HG02642 (cell line): ENCODE measurements at regions not wholly inside any gene's neighbourhood (a gene's known extent, or its start where the extent isn't known, plus 50 kb on each side); places are given as distances from the start of the nearest gene placed in this dataset.

Source experiments
- ATAC-seq: cut with Tn5 transposase; IDR thresholded peaks from one replicate; pipeline ENCODE4 v1.9.1; 2021; ENCODE audit warnings: mild to moderate bottlenecking; ENCODE audit not compliant: unreplicated experiment, poor library complexity

DNA sequence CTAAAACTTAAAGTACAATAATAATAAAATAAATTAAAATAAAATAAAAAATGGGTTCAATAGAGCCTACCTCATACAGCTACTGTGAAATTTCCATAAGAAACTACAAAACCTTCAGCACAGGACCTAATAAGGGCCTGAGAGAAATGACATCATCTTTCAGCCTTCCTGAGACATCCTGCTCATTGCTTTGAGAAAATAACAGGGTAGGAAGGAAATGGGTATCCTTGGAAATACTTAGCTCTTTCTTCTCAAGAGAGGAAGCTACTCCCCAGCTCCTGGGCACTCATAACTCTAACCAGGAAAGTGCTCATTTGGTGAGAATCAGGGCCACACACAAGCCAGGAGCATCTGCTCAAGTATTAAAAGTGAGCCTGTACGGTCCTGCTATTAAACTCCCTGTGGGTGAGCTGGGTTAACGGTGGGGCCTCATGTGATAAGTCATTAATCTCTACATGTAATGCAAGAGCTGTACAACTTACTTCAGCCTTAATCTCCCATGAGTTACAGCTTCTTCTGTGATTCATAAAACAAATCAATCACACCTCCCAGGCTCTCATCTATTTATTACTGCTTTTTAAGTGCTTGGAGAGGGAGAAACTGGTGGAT is 141.4 kb downstream of the MAFB start:
- no peak for ATAC-seq

DNA sequence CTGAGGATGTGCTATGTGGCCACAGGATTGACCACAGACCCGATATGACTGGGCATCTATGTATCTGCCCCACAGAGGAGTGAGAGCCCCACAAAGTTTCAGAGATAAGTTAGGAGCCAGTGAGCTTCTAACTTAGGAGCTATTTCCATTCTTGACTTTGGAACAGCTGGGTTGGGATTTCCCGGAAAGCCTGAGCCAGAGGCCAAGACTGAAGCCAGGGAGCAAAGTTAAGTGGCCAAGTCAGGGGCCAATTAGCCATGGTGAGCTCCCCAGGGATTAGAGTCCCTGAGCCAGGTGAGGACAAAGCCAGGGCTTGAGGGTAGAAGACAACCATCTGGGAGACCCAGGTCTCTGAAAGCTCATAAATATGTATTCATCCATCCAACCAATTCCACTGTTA is 143.6 kb downstream of the MAFB start:
- no peak for ATAC-seq

DNA sequence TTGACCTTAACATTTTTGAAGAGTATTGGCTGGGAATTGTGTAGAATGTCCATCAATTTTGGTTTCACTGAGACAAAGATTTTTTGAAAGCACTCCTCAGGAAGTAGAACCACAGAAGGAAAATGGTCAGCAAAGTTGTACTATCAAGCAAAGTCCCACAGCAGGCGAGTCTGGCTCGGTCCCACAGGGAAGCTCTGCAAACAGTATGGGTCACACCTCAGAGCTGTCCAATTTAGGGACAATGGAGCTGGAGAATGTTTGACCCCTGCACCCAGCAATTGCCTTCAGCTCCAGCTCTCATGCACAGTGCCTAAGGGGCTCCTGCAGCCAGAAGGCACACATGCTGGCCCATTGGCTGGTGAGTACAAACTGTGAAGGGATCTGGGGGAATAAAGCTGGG is 147.0 kb downstream of the MAFB start:
- ATAC-seq, result no peak

DNA sequence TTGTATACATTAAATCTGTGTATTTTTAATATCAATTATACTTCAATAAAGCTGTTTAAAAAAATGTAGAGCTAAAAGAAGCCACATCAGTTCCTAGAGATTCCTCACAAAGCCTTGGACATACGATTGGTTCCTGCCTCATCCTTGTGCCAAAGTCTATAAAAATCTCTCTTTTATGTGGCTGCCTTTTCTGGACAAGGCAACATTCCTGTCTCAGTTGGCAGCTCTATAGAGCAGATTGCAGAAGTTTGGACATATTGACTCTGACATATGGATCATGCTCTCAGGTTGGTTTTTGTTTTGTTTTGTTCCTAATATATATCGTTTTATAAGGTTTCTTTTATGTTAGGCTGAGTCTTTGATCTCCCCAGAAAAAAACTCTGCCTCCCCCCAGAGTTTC is 148.9 kb downstream of the MAFB start:
- ATAC-seq, result no peak

DNA sequence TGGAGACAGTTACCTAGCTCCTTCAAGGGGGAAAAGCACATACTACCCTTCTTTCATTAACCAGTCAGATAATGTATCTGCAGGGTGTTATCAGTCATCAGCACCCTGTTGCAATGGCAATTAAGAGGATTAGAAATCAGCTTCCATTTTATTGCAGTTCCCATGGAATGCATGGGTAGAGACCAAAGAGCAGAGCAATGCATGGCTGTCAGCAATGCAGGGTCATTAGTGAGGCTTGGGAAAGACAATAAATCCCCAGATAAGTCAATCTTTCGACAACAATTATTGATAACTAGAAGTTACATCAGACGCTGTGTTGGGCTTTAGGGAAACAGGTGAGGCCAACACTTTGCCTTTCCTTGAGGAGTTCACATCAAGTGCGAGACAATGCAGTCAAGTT is 150.9 kb downstream of the MAFB start:
- no peak for ATAC-seq

DNA sequence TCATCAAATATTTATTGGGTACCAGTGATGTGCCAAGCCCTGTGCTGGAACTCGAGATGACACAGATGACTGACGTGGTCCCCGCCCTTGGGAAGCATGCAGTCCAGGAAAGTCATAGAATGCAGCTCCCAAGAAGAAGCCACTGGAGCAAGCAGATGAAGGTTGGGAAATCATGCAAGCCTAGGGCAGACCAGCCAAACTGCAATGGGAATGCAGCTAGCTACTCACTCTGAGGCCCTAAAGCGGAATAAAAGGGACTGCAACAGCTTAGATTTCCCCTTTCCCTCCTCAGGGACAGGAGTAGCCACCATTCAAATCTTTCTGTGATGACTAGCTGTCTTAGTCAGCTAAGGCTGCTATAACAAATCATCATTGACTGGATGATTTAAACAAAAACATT is 152.2 kb downstream of the MAFB start:
- ATAC-seq, result no peak

DNA sequence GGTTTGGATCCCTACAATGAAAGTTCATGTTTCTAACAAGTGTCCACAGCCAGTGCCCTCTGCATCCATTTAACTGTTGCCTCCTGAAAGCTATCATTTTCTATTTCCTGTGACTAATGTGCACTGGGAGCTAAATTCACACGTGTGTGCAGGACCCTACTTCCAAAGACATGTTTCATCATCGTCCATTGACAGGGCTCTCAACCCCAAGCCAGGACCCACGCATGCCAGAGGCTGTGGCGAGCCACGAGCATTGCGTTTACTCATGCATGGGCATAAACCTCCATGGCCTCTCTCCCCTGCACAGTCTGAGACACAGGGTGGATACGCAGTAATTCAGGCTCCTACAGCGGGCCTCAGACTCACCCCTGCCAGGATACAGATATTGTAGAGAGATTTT is 153.2 kb downstream of the MAFB start:
- no peak for ATAC-seq

DNA sequence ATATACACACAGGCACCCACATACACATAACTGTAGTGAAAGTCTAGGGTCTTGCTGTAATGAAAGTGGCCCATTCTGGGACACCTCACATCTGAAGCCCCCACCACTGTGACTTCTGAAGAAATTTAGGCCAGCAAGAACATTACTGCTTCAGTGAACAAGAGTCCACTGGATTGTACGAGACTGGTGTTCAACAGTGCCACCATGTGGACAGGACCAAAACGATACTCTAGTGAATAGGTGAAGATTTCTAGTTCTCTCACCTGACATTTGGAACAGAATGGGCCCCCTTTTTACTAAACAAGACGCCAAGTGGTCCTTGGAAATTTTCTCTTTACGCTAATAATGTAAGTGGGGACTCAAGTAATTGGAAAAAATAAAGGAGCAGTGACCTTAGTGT is 156.9 kb downstream of the MAFB start:
- ATAC-seq, result no peak

DNA sequence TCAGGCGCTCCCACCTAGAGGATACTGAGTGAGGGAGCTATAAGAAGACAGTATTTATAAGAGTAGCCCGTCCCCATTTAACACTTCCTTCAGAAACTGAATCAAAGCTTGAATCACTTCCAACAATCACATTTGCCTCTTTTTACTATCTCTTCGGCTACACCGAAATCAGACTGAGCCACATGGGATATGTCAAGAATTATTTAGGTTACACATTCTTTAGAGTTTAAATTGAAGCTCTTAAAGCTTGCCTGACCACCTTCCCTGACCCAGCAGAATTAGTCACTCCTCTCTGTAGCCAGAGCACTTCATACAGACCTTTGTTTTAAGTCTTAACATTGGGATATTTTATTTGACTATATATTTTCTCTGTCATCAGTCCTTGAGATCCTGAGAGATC is 163.7 kb downstream of the MAFB start:
- no peak for ATAC-seq

DNA sequence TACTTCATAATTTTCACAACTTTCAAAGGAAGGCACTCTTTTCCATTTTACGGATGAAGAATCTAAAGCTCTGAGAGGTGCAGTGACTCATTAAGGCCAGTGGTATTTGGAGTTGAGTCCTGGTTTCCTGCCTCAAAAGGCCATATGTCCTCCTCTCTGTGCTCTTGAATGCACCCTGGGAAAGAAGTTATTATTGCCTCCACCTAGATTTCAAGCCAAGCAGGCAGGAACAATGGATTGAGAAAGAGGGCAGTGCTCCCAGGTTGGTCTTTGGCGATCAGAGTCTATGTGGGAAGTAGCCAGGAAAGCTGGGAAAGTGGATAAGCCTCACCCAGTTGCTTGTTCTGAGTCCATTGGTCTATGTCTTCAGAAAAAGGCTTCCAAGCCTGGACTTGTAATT is 165.0 kb downstream of the MAFB start:
- ATAC-seq, result no peak

DNA sequence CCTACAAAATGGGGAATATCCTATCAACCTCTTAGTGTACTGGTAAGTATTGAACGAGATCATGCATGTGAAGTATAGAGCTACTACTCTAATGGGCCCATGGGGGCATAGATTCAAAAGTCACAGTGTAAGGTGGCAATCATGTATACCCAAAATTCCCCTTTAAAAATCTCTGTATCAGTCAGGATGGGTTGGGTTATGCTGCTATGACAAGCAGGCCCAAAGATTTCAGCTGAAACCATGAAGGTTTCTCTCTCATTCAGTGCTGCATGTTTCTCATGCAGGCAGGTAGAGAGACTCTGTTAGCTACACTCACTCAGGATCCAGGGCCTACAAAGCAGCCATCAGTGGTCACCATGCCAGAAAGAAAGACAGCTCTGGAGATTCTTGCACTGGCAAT is 166.6 kb downstream of the MAFB start:
- ATAC-seq, result no peak

DNA sequence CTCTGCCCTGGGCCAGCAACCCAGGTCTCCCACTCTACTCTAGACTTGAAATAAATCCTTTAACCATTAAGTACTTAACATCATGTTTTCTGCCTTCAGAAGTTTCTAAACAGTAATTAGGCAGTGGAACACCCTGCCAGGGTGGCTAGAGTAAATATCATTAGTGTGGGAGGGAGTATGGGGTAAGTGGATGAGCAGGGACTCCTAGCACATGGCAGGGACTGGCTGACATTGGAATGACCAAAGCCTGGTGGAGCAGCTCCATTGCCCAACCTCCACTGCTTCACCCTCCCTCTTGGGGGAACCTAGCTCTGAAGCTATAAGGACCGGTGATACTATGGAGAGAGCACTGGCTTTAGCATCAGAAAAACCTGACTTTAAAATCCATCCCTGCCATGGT is 167.1 kb downstream of the MAFB start:
- no peak for ATAC-seq

DNA sequence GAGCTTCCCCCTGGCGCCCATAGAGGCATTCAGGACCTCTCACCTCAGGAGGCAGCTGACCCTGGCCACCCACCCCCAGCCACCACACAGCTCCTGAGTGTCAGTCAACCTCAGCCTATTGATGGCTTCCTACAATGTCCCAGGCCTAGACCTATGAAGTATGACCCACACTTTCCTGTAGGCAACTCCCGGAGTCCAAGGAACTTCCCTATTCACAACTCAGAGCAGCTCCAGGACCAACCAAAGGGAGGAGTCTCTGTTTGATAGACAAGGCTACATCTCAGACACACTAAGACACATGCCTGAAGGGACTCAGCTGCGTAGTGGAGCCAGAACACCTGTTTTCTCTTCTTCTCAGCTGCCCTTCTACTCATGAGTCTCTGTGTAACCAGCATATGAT is 169.1 kb downstream of the MAFB start:
- no peak for ATAC-seq

DNA sequence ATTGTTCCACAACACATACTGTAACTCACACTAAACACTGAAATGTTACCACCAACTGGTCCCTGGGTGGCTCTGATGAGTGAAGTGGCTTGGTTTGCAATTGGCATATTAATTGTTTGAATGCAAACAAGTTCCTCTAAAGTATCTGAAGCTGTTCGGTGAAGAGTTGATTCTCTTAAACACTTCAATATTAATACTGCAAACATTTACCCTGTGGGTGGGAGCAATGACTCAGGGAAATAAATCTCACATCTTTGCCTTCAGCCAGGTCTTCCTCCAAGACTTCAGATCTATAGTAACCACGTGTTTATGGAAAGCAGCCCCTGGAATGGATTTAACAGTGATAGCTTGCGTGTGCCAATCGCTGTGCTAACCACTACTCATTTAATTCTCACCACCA is 176.0 kb downstream of the MAFB start:
- ATAC-seq, result no peak

DNA sequence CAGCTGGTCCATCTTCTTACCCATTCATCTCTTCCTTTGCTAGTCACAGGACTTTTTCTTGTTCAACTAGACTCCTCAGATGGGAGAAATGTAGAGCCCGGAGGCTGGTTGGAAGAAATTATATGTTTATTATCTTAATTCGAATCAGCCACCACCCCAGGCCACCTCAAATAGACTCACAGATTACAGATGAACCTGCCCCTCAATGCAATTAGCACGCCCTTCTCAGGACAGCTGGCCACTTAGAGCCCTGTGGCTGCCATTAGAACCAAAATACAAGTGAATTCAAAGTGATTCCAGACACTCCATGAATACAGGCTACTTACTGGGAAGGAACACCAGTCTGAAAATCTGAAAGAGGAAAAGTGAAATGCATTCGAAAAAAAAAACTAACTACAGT is 176.4 kb downstream of the MAFB start:
- ATAC-seq, result no peak

DNA sequence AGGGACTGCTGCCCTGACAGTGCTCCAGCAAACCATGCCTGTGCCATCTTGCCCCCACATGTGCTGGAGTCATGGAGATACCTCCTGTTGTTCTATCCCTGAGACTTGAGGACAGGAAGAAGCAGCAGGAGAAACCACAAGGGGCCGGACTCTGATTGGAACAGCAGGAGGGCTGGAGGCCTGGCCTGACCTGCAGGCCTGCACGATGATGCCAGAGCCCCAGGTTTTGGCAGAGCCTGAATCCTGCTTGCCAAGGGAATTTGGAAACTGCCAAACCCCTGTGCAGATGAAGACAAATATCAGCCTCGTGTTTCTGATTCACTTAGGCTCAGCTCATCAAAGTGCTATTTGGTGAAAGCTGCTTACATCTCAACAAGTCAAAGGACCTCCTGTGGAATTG is 177.6 kb downstream of the MAFB start:
- no peak for ATAC-seq

DNA sequence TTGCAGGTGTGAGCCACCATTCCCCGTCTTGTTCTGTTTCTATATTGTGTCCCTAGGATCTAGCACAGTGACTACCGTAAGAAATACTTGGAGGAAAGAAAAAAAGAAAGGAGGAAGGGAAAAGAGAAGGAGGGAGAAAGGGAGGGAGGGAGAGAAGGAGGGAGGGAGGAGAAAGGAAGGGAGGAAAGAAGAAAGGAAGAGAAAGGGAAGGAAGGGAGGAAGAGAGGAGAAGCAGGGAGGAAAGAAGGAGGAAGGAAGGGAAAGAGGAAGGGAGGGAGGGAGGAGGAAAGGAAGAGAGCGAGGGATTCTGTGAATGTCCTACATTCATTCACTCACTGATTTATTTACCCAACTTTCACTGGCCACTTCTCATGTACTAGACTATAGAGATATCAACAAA is 178.4 kb downstream of the MAFB start:
- no peak for ATAC-seq

DNA sequence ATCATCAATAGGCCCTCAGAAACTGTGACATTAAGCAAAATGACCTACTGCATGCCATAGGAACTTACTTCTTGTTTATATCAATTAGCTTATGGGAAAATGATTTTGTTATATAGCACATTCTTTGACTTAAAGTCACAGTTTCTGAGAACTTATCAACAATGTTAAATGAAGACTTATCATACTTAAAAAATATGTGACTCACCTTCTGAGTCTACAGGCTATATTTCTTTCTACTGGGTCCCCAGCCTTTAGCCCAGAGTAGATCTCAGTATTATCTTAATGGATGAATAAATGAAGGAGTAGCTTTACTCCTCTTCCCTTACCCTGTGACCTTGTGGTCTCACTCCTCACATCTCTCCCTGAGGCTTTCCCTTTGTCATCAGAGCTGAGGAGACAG is 180.2 kb downstream of the MAFB start:
- no peak for ATAC-seq

DNA sequence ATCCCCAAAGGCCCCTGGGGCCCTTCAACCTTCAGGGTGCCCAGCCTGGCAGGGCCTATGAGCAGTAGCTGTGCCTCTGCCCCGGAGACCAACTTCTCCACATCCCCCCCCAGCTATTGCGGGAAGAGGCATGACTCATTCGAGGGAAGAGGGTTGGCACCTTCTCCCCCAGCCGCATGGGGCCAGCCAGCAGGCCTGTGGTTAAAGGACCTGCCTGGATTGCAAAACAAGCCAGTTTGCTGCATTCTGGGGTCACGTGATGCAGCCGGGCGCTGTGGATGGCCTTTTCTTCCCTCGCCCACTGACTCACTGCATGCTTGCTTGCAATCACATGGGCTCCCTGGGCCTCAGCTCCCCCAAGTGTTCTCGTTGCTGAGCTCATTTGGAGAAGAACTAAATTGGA is 182.5 kb downstream of the MAFB start:
- no peak for ATAC-seq

DNA sequence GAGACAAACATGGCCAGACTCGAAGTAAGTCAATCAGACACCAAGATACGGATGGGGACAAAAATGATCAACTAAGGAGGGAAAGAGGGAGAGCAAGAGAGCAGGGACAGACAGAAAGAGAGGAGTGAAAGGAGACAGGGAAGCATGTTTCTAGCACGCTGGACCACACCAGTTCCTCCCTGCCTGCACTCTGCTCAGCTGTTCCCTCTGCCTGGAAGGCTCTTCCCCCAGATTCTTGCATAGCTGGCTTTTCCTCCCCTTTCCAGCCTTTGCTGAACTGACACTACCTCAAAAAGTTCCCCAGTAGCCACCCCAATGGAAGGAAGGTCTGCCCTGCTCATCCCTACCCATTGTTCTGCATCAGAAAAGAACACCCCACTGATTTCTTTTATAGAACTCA is 185.9 kb downstream of the MAFB start:
- ATAC-seq, result no peak

DNA sequence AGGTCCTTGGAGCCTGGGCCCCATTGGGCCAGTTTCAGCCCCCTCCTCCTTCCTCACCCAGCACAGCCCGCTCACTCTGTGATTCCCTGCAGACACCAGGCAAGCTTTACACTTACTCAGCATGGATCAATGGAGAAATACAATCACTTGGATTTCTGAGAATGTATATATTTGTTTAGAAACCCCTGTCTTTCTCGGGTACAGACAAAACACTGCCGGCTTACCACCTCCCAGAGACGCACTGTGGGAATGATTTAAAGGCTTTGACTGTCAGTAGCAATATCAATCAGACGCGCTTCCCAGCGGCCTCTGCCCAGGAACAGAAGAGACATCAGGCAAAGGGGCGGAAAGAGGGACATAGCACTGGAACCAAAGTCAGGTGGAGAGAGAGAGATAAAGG is 186.5 kb downstream of the MAFB start:
- ATAC-seq, result no peak

DNA sequence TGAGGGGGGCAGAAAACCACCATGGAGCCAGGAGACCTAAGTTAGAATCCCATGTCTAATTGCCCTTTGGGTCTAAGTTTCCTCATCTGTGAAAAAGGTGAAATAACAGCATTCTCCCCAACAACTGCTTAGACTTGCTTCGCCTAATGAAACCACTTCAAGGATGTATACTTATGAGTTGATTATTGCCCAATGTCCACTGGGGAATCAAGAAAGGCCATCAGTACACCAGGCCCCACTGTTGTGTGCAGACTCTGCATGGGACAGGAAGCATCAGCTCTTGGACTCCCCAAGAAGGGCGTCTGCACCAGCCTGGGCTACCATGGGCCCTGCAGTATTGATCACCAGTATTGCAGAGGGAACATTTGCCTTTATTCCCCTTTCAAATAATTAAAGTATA is 189.6 kb downstream of the MAFB start:
- no peak for ATAC-seq
